ENCODE measurements at regions not wholly inside any gene's neighbourhood (a gene's known extent, or its start where the extent isn't known, plus 50 kb on each side); places are given as distances from the start of the nearest gene placed in this dataset.
"Not testable (repeated sequence)": the region's sequence is repeated elsewhere in the genome, so short reads cannot be mapped to it uniquely, and the experiment has no call there.

DNA sequence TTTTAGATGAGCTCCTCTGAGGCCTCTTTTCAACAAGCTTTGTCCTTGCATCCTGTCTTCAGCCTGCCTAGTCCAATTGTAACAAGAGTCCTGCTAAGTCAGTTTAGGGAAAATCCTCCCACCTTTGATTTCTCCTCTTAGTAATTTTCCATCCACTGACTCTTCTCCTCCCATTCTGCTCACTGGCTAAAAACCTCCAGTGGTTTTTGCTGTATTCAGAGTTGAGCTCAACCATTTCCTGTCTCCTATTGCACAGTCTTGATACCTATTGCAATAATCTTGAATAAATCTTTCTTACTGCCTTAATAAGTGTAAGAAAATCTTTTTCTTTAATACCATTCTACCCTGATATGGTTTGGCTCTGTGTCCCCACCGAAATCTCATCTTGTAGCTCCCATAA lies 117.8 kb upstream of the ENPP6 start:
- H3K36me3 Mint-ChIP-seq (ENCODE audit: insufficient read depth, unreplicated experiment), result no peaks in the 10 kb centered on the region

DNA sequence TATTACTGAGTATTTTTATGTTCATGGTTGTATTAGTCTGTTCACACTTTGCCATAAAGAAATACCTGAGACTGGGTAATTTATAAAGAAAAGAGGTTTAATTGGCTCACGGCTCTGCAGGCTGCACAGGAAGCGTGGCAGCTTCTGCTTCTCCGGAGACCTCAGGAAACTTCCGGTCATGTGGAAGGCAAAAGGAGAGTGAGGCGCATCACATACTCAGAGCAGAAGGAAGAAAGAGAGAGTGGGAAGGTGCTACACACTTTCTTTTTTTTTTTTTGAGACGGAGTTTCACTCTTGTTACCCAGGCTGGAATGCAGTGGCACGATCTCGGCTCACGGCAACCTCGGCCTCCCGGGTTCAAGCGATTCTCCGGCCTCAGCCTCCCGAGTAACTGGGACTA lies 115.8 kb upstream of the ENPP6 start:
- CTCF ChIA-PET, result interaction anchor here (0.6 kb wide), 1 partner anchor 27 kb away, joined by 3 read pairs; no protein-coding TSS in a partner anchor
- H3K36me3 Mint-ChIP-seq (ENCODE audit: insufficient read depth, unreplicated experiment); DNase-seq (ENCODE audit: unreplicated experiment); H3K27ac Mint-ChIP-seq (ENCODE audit: low read depth, unreplicated experiment); BruUV-seq (replicated peaks); H3K4me3 Mint-ChIP-seq (ENCODE audit: unreplicated experiment); H3K9me3 Mint-ChIP-seq (ENCODE audit: unreplicated experiment); H3K4me1 Mint-ChIP-seq (ENCODE audit: insufficient read depth, unreplicated experiment); H3K27me3 Mint-ChIP-seq (ENCODE audit: insufficient read depth, unreplicated experiment); intact Hi-C loops (cut with micrococcal nuclease): not testable (repeated sequence)
- POLR2A ChIA-PET, result interaction anchor here (0.6 kb wide), 1 partner anchor 26 kb away, joined by 3 read pairs; no protein-coding TSS in a partner anchor

More for the DNA sequence above, 117.8 kb upstream of the ENPP6 start:
- Mint-ChIP-seq H3K9me3 (ENCODE audit: unreplicated experiment) (no peaks in the 10 kb centered on the region), H3K27me3 (ENCODE audit: insufficient read depth, unreplicated experiment) (no peaks in the 10 kb centered on the region), H3K4me3 (ENCODE audit: unreplicated experiment) (no peak overlapping the region), H3K27ac (ENCODE audit: low read depth, unreplicated experiment) (no peak overlapping the region), H3K4me1 (ENCODE audit: insufficient read depth, unreplicated experiment) (no peaks in the 10 kb centered on the region)
- TF ChIP-seq, protein P1, sequence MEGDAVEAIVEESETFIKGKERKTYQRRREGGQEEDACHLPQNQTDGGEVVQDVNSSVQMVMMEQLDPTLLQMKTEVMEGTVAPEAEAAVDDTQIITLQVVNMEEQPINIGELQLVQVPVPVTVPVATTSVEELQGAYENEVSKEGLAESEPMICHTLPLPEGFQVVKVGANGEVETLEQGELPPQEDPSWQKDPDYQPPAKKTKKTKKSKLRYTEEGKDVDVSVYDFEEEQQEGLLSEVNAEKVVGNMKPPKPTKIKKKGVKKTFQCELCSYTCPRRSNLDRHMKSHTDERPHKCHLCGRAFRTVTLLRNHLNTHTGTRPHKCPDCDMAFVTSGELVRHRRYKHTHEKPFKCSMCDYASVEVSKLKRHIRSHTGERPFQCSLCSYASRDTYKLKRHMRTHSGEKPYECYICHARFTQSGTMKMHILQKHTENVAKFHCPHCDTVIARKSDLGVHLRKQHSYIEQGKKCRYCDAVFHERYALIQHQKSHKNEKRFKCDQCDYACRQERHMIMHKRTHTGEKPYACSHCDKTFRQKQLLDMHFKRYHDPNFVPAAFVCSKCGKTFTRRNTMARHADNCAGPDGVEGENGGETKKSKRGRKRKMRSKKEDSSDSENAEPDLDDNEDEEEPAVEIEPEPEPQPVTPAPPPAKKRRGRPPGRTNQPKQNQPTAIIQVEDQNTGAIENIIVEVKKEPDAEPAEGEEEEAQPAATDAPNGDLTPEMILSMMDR (IDR thresholded peaks at IDR 0.05; ENCODE audit: unreplicated experiment), result no peak
- BruUV-seq (replicated peaks), result no TSS peak
- intact Hi-C loops (cut with micrococcal nuclease), result no loop called here
- POLR2A ChIA-PET, result interaction anchor here (1.6 kb wide), 1 partner anchor 202 kb away, joined by 3 read pairs; no protein-coding TSS in a partner anchor
- CTCF ChIA-PET, result interaction anchor here (1.0 kb wide), 1 partner anchor 9 kb away, joined by 3 read pairs; no protein-coding TSS in a partner anchor
- no peak for DNase-seq (ENCODE audit: unreplicated experiment)

- Mint-ChIP-seq H3K9me3 (ENCODE audit: unreplicated experiment) (no peaks in the 10 kb centered on the region), H3K27ac (ENCODE audit: low read depth, unreplicated experiment) (no peak overlapping the region), H3K36me3 (ENCODE audit: insufficient read depth, unreplicated experiment) (no peaks in the 10 kb centered on the region), H3K27me3 (ENCODE audit: insufficient read depth, unreplicated experiment) (no peaks in the 10 kb centered on the region), H3K4me1 (ENCODE audit: insufficient read depth, unreplicated experiment) (peaks cover 11% of the 10 kb centered on the region), H3K4me3 (ENCODE audit: unreplicated experiment) (no peak overlapping the region)
- TF ChIP-seq, protein P1 (IDR thresholded peaks at IDR 0.05; ENCODE audit: unreplicated experiment), result no peak
- ChIA-PET CTCF (interaction anchor here (0.6 to 1.0 kb wide), 3 partner anchors 9 to 68 kb away, joined by 3 to 5 read pairs (median 3); no protein-coding TSS in a partner anchor), POLR2A (interaction anchor here (0.7 to 0.9 kb wide), 4 partner anchors 10 to 53 kb away, joined by 3 to 4 read pairs (median 3); no protein-coding TSS in a partner anchor)
- BruUV-seq (replicated peaks), result no TSS peak
- no peak for DNase-seq (ENCODE audit: unreplicated experiment)
- intact Hi-C loops (cut with micrococcal nuclease), result no loop called here
These were observed 113.8 kb upstream of the ENPP6 start for GRCh38 chr4:184331268-184331995.

GRCh38 chr4:184330517-184331094 lies 112.9 kb upstream of the ENPP6 start:
- H3K27ac Mint-ChIP-seq (ENCODE audit: low read depth, unreplicated experiment); H3K27me3 Mint-ChIP-seq (ENCODE audit: insufficient read depth, unreplicated experiment); H3K9me3 Mint-ChIP-seq (ENCODE audit: unreplicated experiment); H3K4me3 Mint-ChIP-seq (ENCODE audit: unreplicated experiment); BruUV-seq (replicated peaks); DNase-seq (ENCODE audit: unreplicated experiment); H3K36me3 Mint-ChIP-seq (ENCODE audit: insufficient read depth, unreplicated experiment); intact Hi-C loops (cut with micrococcal nuclease): not testable (repeated sequence)
- ChIA-PET POLR2A (interaction anchor here (0.7 to 3.3 kb wide), 4 partner anchors 13 to 54 kb away, joined by 3 to 12 read pairs (median 4); no protein-coding TSS in a partner anchor), CTCF (interaction anchor here (0.6 to 0.8 kb wide), 3 partner anchors 10 to 80 kb away, joined by 3 to 5 read pairs (median 3); no protein-coding TSS in a partner anchor)
- H3K4me1 Mint-ChIP-seq (ENCODE audit: insufficient read depth, unreplicated experiment), result peaks cover 11% of the 10 kb centered on the region

Data from MCF 10A (cell line).